ENCODE measurements at regions not wholly inside any gene's neighbourhood (a gene's known extent, or its start where the extent isn't known, plus 50 kb on each side); places are given as distances from the start of the nearest gene placed in this dataset.

- TF ChIP-seq EZH2 (IDR thresholded peaks at IDR 0.05; ENCODE audit: low read depth) = no peak
- TF ChIP-seq CTCF (conservative IDR thresholded peaks at IDR 0.05) = no peak
- Histone ChIP-seq H2AFZ (no peak overlapping the region), H3K36me3 (ENCODE audit: low read depth) (no peaks in the 10 kb centered on the region), H3F3A (ENCODE audit: insufficient read depth, low read depth) (no peaks in the 10 kb centered on the region), H3K27ac (no peak overlapping the region), H3K4me1 (replicated peaks; ENCODE audit: insufficient read depth) (no peaks in the 10 kb centered on the region), H3K27me3 (ENCODE audit: insufficient read depth, low read depth) (no peaks in the 10 kb centered on the region), H3K9me3 (ENCODE audit: insufficient read depth, low read depth) (no peaks in the 10 kb centered on the region), H3K9me2 (ENCODE audit: insufficient read depth) (no peaks in the 10 kb centered on the region), H3K4me3 (no peak overlapping the region), H3K79me2 (ENCODE audit: low read depth) (no peaks in the 10 kb centered on the region), H4K20me1 (ENCODE audit: insufficient read depth) (no peaks in the 10 kb centered on the region), H3K4me2 (no peak overlapping the region)
- ChIA-PET POLR2A (ENCODE audit: unreplicated experiment) (no interaction called here), CTCF (no interaction called here)
- DNase-seq = no peak
- no TSS peak for BruUV-seq (replicated peaks)
- intact Hi-C loops (cut with micrococcal nuclease; ENCODE audit: unreplicated experiment) = no loop called here
Observed at GRCh38 chr3:117629505-117629904, 919.9 kb downstream of the TUSC7 start.

GRCh38 chr3:117630469-117630868 is 920.9 kb downstream of the TUSC7 start:
- CTCF ChIA-PET = no interaction called here

GRCh38 chr3:117630885-117631284 is 921.3 kb downstream of the TUSC7 start:
- Histone ChIP-seq H3K79me2 (ENCODE audit: low read depth) (no peaks in the 10 kb centered on the region), H2AFZ (no peak overlapping the region), H3K36me3 (ENCODE audit: low read depth) (no peaks in the 10 kb centered on the region), H3K9me3 (ENCODE audit: insufficient read depth, low read depth) (no peaks in the 10 kb centered on the region), H3K27me3 (ENCODE audit: insufficient read depth, low read depth) (no peaks in the 10 kb centered on the region), H4K20me1 (ENCODE audit: insufficient read depth) (no peaks in the 10 kb centered on the region), H3K9me2 (ENCODE audit: insufficient read depth) (no peaks in the 10 kb centered on the region), H3K4me3 (no peak overlapping the region), H3F3A (ENCODE audit: insufficient read depth, low read depth) (no peaks in the 10 kb centered on the region), H3K4me2 (no peak overlapping the region), H3K4me1 (replicated peaks; ENCODE audit: insufficient read depth) (no peaks in the 10 kb centered on the region), H3K27ac (no peak overlapping the region)
- ChIA-PET CTCF (no interaction called here), POLR2A (ENCODE audit: unreplicated experiment) (no interaction called here)
- DNase-seq = no peak
- no TSS peak for BruUV-seq (replicated peaks)
- intact Hi-C loops (cut with micrococcal nuclease; ENCODE audit: unreplicated experiment) = no loop called here
- TF ChIP-seq CTCF (conservative IDR thresholded peaks at IDR 0.05) = no peak
- TF ChIP-seq EZH2 (IDR thresholded peaks at IDR 0.05; ENCODE audit: low read depth) = no peak

More at GRCh38 chr3:117630469-117630868, 920.9 kb downstream of the TUSC7 start:
- no TSS peak for BruUV-seq (replicated peaks)
- no peak for DNase-seq
- no peaks in the 10 kb centered on the region for H3F3A ChIP-seq (ENCODE audit: insufficient read depth, low read depth)
- no peaks in the 10 kb centered on the region for H3K4me1 ChIP-seq (replicated peaks; ENCODE audit: insufficient read depth)
- TF ChIP-seq CTCF (conservative IDR thresholded peaks at IDR 0.05) (no peak), EZH2 (IDR thresholded peaks at IDR 0.05; ENCODE audit: low read depth) (no peak)
- no peak overlapping the region for H2AFZ ChIP-seq
- H4K20me1 ChIP-seq (ENCODE audit: insufficient read depth) = no peaks in the 10 kb centered on the region
- intact Hi-C loops (cut with micrococcal nuclease; ENCODE audit: unreplicated experiment) = no loop called here
- H3K27me3 ChIP-seq (ENCODE audit: insufficient read depth, low read depth) = no peaks in the 10 kb centered on the region
- H3K9me3 ChIP-seq (ENCODE audit: insufficient read depth, low read depth) = no peaks in the 10 kb centered on the region
- no peaks in the 10 kb centered on the region for H3K79me2 ChIP-seq (ENCODE audit: low read depth)
- H3K4me2 ChIP-seq = no peak overlapping the region
- no peaks in the 10 kb centered on the region for H3K36me3 ChIP-seq (ENCODE audit: low read depth)
- no peak overlapping the region for H3K4me3 ChIP-seq
- no peak overlapping the region for H3K27ac ChIP-seq
- no peaks in the 10 kb centered on the region for H3K9me2 ChIP-seq (ENCODE audit: insufficient read depth)
- POLR2A ChIA-PET (ENCODE audit: unreplicated experiment) = no interaction called here

Measured in PC-9 (cell line).